ENCODE measurements at regions not wholly inside any gene's neighbourhood (a gene's known extent, or its start where the extent isn't known, plus 50 kb on each side); places are given as distances from the start of the nearest gene placed in this dataset.

DNA sequence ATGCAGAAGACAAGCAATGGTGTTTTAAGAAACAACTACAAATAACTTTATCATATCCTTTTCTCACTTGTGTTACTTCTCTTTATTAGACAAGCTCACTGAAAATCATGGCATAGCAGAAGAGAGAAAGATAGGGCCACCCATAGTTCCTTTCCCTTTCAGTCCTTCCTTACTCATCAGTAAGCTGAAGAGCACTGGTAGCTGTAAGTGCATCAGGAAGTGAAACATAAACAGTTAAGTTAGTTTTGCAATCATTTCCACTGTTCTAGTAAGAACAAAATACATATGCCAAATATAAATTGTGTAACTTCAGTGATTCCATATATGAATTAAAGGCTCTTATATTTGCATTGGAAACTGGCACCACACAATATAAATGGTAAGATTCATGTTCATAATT lies 220.1 kb downstream of the HACE1 start:
- TF ChIP-seq, protein P1, sequence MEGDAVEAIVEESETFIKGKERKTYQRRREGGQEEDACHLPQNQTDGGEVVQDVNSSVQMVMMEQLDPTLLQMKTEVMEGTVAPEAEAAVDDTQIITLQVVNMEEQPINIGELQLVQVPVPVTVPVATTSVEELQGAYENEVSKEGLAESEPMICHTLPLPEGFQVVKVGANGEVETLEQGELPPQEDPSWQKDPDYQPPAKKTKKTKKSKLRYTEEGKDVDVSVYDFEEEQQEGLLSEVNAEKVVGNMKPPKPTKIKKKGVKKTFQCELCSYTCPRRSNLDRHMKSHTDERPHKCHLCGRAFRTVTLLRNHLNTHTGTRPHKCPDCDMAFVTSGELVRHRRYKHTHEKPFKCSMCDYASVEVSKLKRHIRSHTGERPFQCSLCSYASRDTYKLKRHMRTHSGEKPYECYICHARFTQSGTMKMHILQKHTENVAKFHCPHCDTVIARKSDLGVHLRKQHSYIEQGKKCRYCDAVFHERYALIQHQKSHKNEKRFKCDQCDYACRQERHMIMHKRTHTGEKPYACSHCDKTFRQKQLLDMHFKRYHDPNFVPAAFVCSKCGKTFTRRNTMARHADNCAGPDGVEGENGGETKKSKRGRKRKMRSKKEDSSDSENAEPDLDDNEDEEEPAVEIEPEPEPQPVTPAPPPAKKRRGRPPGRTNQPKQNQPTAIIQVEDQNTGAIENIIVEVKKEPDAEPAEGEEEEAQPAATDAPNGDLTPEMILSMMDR (conservative IDR thresholded peaks at IDR 0.05; ENCODE audit: low read depth, low read length) = no peak
- no peak for TF ChIP-seq EZH2 (IDR thresholded peaks at IDR 0.05; ENCODE audit: low read length, unreplicated experiment)

Measured in PC-3 (cell line).